ENCODE measurements at regions not wholly inside any gene's neighbourhood (a gene's known extent, or its start where the extent isn't known, plus 50 kb on each side); places are given as distances from the start of the nearest gene placed in this dataset.

DNA sequence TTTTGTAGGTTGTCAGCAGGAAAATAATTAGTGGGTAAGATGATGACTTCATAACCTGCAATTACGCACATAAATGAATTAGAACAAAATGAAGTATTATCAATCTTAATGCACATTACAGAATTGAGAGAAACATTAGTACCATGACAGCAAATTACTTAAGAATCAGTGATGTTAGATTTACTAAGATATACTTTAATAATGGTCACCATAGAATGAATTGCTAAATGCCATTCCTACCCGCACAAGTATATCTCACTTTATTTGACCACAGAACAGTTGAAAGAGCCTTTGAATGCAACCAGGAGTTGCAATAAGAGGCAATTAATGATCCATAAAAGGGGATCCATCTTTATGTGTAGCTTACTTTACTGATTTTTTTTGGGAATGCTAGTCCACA is 816.4 kb upstream of the AGA start:
- H3K9ac ChIP-seq (ENCODE audit: low read length), result no peak overlapping the region
- H3K9me2 ChIP-seq (ENCODE audit: insufficient read depth), result no peaks in the 10 kb centered on the region
- no peaks in the 10 kb centered on the region for H3K27me3 ChIP-seq (ENCODE audit: insufficient read depth, low read length)
- DNase-seq (ENCODE audit: low read depth, low spot score) (no peak), ATAC-seq (no peak)
- intact Hi-C loops (cut with micrococcal nuclease), result no loop called here
- TF ChIP-seq CBX3 (IDR thresholded peaks at IDR 0.05; ENCODE audit: low read depth) (no peak), TCF7L2 (IDR thresholded peaks at IDR 0.05; ENCODE audit: borderline replicate concordance, extremely low read depth, insufficient read depth, insufficient read length) (no peak), RAD21 (IDR thresholded peaks at IDR 0.05; ENCODE audit: low read depth) (no peak), EGR1 (IDR thresholded peaks at IDR 0.05; ENCODE audit: low read depth) (no peak), SP1 (IDR thresholded peaks at IDR 0.05; ENCODE audit: low read depth) (no peak), FOSL1 (IDR thresholded peaks at IDR 0.05; ENCODE audit: low read depth) (no peak), CEBPB (IDR thresholded peaks at IDR 0.05; ENCODE audit: low read depth) (no peak), ZFX (IDR thresholded peaks at IDR 0.05) (no peak), POLR2A (IDR thresholded peaks at IDR 0.05; ENCODE audit: borderline replicate concordance, extremely low read depth, insufficient read depth, insufficient read length) (no peak), EZH2 (IDR thresholded peaks at IDR 0.05) (no peak), EZH2phosphoT487 (IDR thresholded peaks at IDR 0.05; ENCODE audit: borderline replicate concordance) (no peak), SIN3A (IDR thresholded peaks at IDR 0.05; ENCODE audit: low read depth) (no peak), ELF1 (IDR thresholded peaks at IDR 0.05; ENCODE audit: borderline replicate concordance, low read depth) (no peak), ZNF274 (IDR thresholded peaks at IDR 0.05; ENCODE audit: low read depth, low read length) (no peak)
- TF ChIP-seq, protein P1, sequence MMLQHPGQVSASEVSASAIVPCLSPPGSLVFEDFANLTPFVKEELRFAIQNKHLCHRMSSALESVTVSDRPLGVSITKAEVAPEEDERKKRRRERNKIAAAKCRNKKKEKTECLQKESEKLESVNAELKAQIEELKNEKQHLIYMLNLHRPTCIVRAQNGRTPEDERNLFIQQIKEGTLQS (IDR thresholded peaks at IDR 0.05), result no peak
- TF ChIP-seq, protein P2, sequence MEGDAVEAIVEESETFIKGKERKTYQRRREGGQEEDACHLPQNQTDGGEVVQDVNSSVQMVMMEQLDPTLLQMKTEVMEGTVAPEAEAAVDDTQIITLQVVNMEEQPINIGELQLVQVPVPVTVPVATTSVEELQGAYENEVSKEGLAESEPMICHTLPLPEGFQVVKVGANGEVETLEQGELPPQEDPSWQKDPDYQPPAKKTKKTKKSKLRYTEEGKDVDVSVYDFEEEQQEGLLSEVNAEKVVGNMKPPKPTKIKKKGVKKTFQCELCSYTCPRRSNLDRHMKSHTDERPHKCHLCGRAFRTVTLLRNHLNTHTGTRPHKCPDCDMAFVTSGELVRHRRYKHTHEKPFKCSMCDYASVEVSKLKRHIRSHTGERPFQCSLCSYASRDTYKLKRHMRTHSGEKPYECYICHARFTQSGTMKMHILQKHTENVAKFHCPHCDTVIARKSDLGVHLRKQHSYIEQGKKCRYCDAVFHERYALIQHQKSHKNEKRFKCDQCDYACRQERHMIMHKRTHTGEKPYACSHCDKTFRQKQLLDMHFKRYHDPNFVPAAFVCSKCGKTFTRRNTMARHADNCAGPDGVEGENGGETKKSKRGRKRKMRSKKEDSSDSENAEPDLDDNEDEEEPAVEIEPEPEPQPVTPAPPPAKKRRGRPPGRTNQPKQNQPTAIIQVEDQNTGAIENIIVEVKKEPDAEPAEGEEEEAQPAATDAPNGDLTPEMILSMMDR (IDR thresholded peaks at IDR 0.05 in 2 of 3, conservative IDR thresholded peaks at IDR 0.05 in 1 of 3; ENCODE audit: borderline replicate concordance in 1 of 3, insufficient read depth in 1 of 3, low read depth in 2 of 3, low read length in 2 of 3), result no peak
- TF ChIP-seq, protein P3, sequence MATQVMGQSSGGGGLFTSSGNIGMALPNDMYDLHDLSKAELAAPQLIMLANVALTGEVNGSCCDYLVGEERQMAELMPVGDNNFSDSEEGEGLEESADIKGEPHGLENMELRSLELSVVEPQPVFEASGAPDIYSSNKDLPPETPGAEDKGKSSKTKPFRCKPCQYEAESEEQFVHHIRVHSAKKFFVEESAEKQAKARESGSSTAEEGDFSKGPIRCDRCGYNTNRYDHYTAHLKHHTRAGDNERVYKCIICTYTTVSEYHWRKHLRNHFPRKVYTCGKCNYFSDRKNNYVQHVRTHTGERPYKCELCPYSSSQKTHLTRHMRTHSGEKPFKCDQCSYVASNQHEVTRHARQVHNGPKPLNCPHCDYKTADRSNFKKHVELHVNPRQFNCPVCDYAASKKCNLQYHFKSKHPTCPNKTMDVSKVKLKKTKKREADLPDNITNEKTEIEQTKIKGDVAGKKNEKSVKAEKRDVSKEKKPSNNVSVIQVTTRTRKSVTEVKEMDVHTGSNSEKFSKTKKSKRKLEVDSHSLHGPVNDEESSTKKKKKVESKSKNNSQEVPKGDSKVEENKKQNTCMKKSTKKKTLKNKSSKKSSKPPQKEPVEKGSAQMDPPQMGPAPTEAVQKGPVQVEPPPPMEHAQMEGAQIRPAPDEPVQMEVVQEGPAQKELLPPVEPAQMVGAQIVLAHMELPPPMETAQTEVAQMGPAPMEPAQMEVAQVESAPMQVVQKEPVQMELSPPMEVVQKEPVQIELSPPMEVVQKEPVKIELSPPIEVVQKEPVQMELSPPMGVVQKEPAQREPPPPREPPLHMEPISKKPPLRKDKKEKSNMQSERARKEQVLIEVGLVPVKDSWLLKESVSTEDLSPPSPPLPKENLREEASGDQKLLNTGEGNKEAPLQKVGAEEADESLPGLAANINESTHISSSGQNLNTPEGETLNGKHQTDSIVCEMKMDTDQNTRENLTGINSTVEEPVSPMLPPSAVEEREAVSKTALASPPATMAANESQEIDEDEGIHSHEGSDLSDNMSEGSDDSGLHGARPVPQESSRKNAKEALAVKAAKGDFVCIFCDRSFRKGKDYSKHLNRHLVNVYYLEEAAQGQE (IDR thresholded peaks at IDR 0.05; ENCODE audit: low read depth), result no peak
- TF ChIP-seq, protein P4, sequence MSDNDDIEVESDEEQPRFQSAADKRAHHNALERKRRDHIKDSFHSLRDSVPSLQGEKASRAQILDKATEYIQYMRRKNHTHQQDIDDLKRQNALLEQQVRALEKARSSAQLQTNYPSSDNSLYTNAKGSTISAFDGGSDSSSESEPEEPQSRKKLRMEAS (IDR thresholded peaks at IDR 0.05), result no peak
- ChIA-PET CTCF (no interaction called here), POLR2A (no interaction called here), RAD21 (ENCODE audit: low non-redundant PET in 1 of 2, low total read pairs in 2 of 2, uncharacterized antibody in 2 of 2, unreplicated experiment in 2 of 2) (no interaction called here)
- H3K36me3 ChIP-seq (ENCODE audit: control insufficient read depth in 1 of 2, insufficient read depth in 2 of 2, low read length in 2 of 2), result no peaks in the 10 kb centered on the region
- H3K27ac ChIP-seq (ENCODE audit: low read depth, low read length), result no peak overlapping the region
- H3K4me2 ChIP-seq (ENCODE audit: low read length), result no peak overlapping the region
- no peaks in the 10 kb centered on the region for H3K9me3 ChIP-seq (ENCODE audit: control insufficient read depth in 1 of 2, insufficient read depth in 1 of 2, low read depth in 1 of 2, low read length in 2 of 2)
- H3K79me2 ChIP-seq (ENCODE audit: insufficient read depth, low read length), result no peaks in the 10 kb centered on the region
- no TSS peak for BruUV-seq (replicated peaks)
- no peaks in the 10 kb centered on the region for H3K4me1 ChIP-seq (ENCODE audit: control insufficient read depth in 1 of 2, insufficient read depth in 2 of 2, low read length in 2 of 2)
- H3K4me3 ChIP-seq (replicated peaks in 1 of 2; ENCODE audit: low read depth in 1 of 2, low read length in 2 of 2), result no peak overlapping the region
- H4K20me1 ChIP-seq (ENCODE audit: insufficient read depth), result no peaks in the 10 kb centered on the region
- H2AFZ ChIP-seq (ENCODE audit: low read depth, low read length, poor library complexity, severe bottlenecking), result no peak overlapping the region

Measured in HCT116 (cell line).